ENCODE measurements at regions not wholly inside any gene's neighbourhood (a gene's known extent, or its start where the extent isn't known, plus 50 kb on each side); places are given as distances from the start of the nearest gene placed in this dataset.

GRCh38 chr7:136588216-136588615 lies 280.2 kb upstream of the CHRM2 start (continued):
- no peak for TF ChIP-seq JUN (IDR thresholded peaks at IDR 0.05; ENCODE audit: low read depth, low read length)
